K562 (cell line): ENCODE measurements at regions not wholly inside any gene's neighbourhood (a gene's known extent, or its start where the extent isn't known, plus 50 kb on each side); places are given as distances from the start of the nearest gene placed in this dataset.

ENCODE experiments used
- ATAC-seq: fragments of 200-7000 bp; cut with Tn5 transposase; 3 replicates; pipeline ENCODE4 v1.9.1; 2020; ENCODE audit warnings: moderate library complexity
- BruUV-seq: library from RNA; stranded (reverse); fragments of 400-500 nt; replicated peaks from 2 replicates; lab custom pipeline; 2021; lab: Mats Ljungman, UMichigan
- CTCF ChIA-PET: fragments of 300-600 bp; formaldehyde crosslinking; extraction: SDS; loops from one replicate; lab custom pipeline; 2021; ENCODE audit warnings: low intra/inter-chr PET ratio; lab: Yijun Ruan, JAX
- POLR2A ChIA-PET: fragments of 300-600, 350-650 bp; sonication (Branson Sonifier 250); formaldehyde crosslinking; extraction: SDS; loops from one replicate; lab custom pipeline; 2021; ENCODE audit warnings: antibody characterized with exemption, inconsistent platforms; lab: Yijun Ruan, JAX
- DNase-seq, 4 experiments: peaks; one replicate each; pipeline versions ENCODE4 v3.0.0 to v3.0.0-alpha.2; 2011 to 2018; ENCODE audit warnings: low spot score in 3 of 4, mixed read lengths in 3 of 4; ENCODE audit errors: extremely low read depth in 1 of 4
- FAIRE-seq: peaks from 2 replicates; lab custom pipeline; 2011; peaks lifted over from hg19 to GRCh38; lab: Jason Lieb, UNC
- H2AFZ ChIP-seq: 2 replicates; pipeline ENCODE4 v1.6.0; 2011; ENCODE audit warnings: low read depth, low read length, control low read depth, inconsistent platforms
- H3K27ac ChIP-seq: fragments of 200-600 bp; 3 replicates; pipeline ENCODE4 v1.8.0; 2011; ENCODE audit warnings: low read depth, mild to moderate bottlenecking, control low read depth, inconsistent platforms, low read length, moderate library complexity, mixed read lengths; ENCODE audit errors: extremely low read depth
- H3K27me3 ChIP-seq, 2 experiments: fragments of 300-600 bp in 1 of 2; 2 replicates in 1 of 2; 3 replicates in 1 of 2; pipeline versions ENCODE4 v1.6.0 to v1.8.0; 2011; ENCODE audit warnings: inconsistent platforms in 2 of 2, low read length in 2 of 2, mild to moderate bottlenecking in 1 of 2, mixed read lengths in 1 of 2, moderate library complexity in 1 of 2; ENCODE audit not compliant: control insufficient read depth in 2 of 2, insufficient read depth in 2 of 2
- H3K36me3 ChIP-seq: fragments of 300-600 bp; 3 replicates; pipeline ENCODE4 v1.8.0; 2011; ENCODE audit warnings: mild to moderate bottlenecking, low read length, inconsistent platforms; ENCODE audit not compliant: control insufficient read depth, insufficient read depth
- H3K4me1 ChIP-seq, 2 experiments: fragments of 200-600 bp in 1 of 2; replicated peaks in 1 of 2; 2 replicates in 1 of 2; 3 replicates in 1 of 2; pipeline versions ENCODE4 v1.5.1 to v1.8.0; 2011; ENCODE audit warnings: inconsistent platforms in 2 of 2, low read length in 2 of 2, mild to moderate bottlenecking in 1 of 2, mixed read lengths in 1 of 2, moderate library complexity in 1 of 2; ENCODE audit not compliant: control insufficient read depth in 2 of 2, insufficient read depth in 2 of 2
- H3K4me2 ChIP-seq: 2 replicates; pipeline ENCODE4 v1.6.1; 2011; ENCODE audit warnings: low read length, control low read depth, inconsistent platforms, mixed read lengths; ENCODE audit not compliant: insufficient read depth
- H3K4me3 ChIP-seq: fragments of 200-600 bp; sonication (generic), shearing (Covaris generic); 2 replicates; pipeline ENCODE4 v1.5.1; 2016; ENCODE audit warnings: control low read depth, inconsistent platforms
- H3K79me2 ChIP-seq: fragments of 200-600 bp; 3 replicates; pipeline ENCODE4 v1.8.0; 2011; ENCODE audit warnings: low read length, inconsistent platforms; ENCODE audit not compliant: control insufficient read depth, insufficient read depth
- H3K9ac ChIP-seq, 2 experiments: 2 replicates each; pipeline versions ENCODE4 v1.6.0 to v1.6.1; 2011; ENCODE audit warnings: low read depth in 2 of 2, low read length in 2 of 2, control low read depth in 1 of 2, inconsistent platforms in 1 of 2, mild to moderate bottlenecking in 1 of 2, mixed read lengths in 1 of 2; ENCODE audit not compliant: insufficient read depth in 1 of 2
- H3K9me1 ChIP-seq: one replicate; pipeline ENCODE4 v1.6.0; 2011; ENCODE audit warnings: inconsistent platforms, mild to moderate bottlenecking, low read length, moderate library complexity; ENCODE audit not compliant: control insufficient read depth, insufficient read depth
- H3K9me3 ChIP-seq: replicated peaks from 2 replicates; pipeline ENCODE4 v1.5.1; 2011; ENCODE audit warnings: low read depth, low read length, inconsistent platforms; ENCODE audit not compliant: control insufficient read depth, insufficient read depth
- H4K20me1 ChIP-seq: replicated peaks from 2 replicates; pipeline ENCODE4 v1.6.1; 2011; ENCODE audit warnings: low read length, inconsistent platforms, mixed read lengths; ENCODE audit not compliant: control insufficient read depth, insufficient read depth
- DNMT1 ChIP-seq: fragments of 450-650 bp; IDR thresholded peaks from 2 replicates; pipeline ENCODE4 v1.6.1; 2016; ENCODE audit warnings: antibody characterized with exemption, mild to moderate bottlenecking
- ERF ChIP-seq: fragments of 450-650 bp; formaldehyde crosslinking; IDR thresholded peaks from 2 replicates; pipeline ENCODE4 v1.4.0; 2020; ENCODE audit warnings: mild to moderate bottlenecking, mixed read lengths
- NCOA2 ChIP-seq, 2 experiments: fragments of 450-650 bp; IDR thresholded peaks; 2 replicates each; pipeline ENCODE4 v1.6.1; 2018; ENCODE audit warnings: mild to moderate bottlenecking in 2 of 2, moderate library complexity in 1 of 2; ENCODE audit not compliant: partially characterized antibody in 2 of 2
- NFIC ChIP-seq: fragments of 450-650 bp; IDR thresholded peaks from 2 replicates; pipeline ENCODE4 v1.6.1; 2017; ENCODE audit warnings: mild to moderate bottlenecking, inconsistent platforms
- ZBTB1 ChIP-seq: sonication (generic); formaldehyde crosslinking; IDR thresholded peaks from 2 replicates; pipeline ENCODE4 v1.8.1; 2023; ENCODE audit warnings: missing genetic modification reagents, low read depth, mild to moderate bottlenecking, borderline replicate concordance
- ZBTB49 ChIP-seq: sonication (generic); formaldehyde crosslinking; IDR thresholded peaks from 2 replicates; pipeline ENCODE4 v1.8.0; 2022; ENCODE audit warnings: missing genetic modification reagents, mild to moderate bottlenecking, borderline replicate concordance
- WGBS: fragments of 100-300 bp; shearing (Covaris generic); methylation state at CpG from one replicate; pipeline ENCODE4 v1.1.6; 2016; ENCODE audit warnings: low coverage, mixed read lengths; ENCODE audit not compliant: insufficient coverage; ENCODE audit errors: missing lambda C conversion rate; 5-methylcytosine and 5-hydroxymethylcytosine counted together
- in situ Hi-C: fragments of 300-500 bp; cut with MboI; formaldehyde crosslinking; loops from 4 replicates; pipeline ENCODE4 v1.15.0; 2018; ENCODE audit warnings: inconsistent platforms, mixed read lengths
- intact Hi-C: fragments of 100-400 bp; cut with micrococcal nuclease; formaldehyde crosslinking; loops from 2 replicates; pipeline ENCODE4 v1.14.2; 2022

GRCh38 chr5:61919920-61920319 lies 386.1 kb upstream of the KIF2A start:
- no TSS peak for BruUV-seq
- Histone ChIP-seq H3K9me1 (no peaks in the 10 kb centered on the region), H3K36me3 (no peaks in the 10 kb centered on the region), H3K4me2 (no peak overlapping the region), H3K27ac (no peak overlapping the region), H3K4me1 (no peaks in the 10 kb centered on the region), H2AFZ (no peak overlapping the region), H3K4me3 (no peak overlapping the region), H3K79me2 (no peaks in the 10 kb centered on the region), H3K9me3 (no peaks in the 10 kb centered on the region), H4K20me1 (no peaks in the 10 kb centered on the region), H3K9ac (no peak overlapping the region), H3K27me3 (no peaks in the 10 kb centered on the region)
- no peak for FAIRE-seq
- ChIA-PET POLR2A (no interaction called here), CTCF (no interaction called here)
- DNase-seq = no peak
- TF ChIP-seq ZBTB49 (CRISPR knock-in tag) = no peak
- TF ChIP-seq DNMT1 = no peak
- no peak for TF ChIP-seq NCOA2 (IDR thresholded peaks at IDR 0.05; ENCODE audit: partially characterized antibody in 2 of 2)
- no peak for TF ChIP-seq ZBTB1 (CRISPR knock-in tag)
- 0 out of 2 replicates have a peak, but pooled peaks have one; percentile 14 for TF ChIP-seq NFIC
- TF ChIP-seq ERF = no peak
- no peak for ATAC-seq
- intact Hi-C loops = no loop called here
- in situ Hi-C loops = no loop called here
- WGBS = 2% methylated on average over 6 of the region's 6 CpGs
